GM13976 (cell line): ENCODE measurements at regions not wholly inside any gene's neighbourhood (a gene's known extent, or its start where the extent isn't known, plus 50 kb on each side); places are given as distances from the start of the nearest gene placed in this dataset.
"Not testable (repeated sequence)": the region's sequence is repeated elsewhere in the genome, so short reads cannot be mapped to it uniquely, and the experiment has no call there.

Experiments used
- DNase-seq: peaks from one replicate; pipeline ENCODE4 v3.0.0; 2012; ENCODE audit warnings: low spot score
- CTCF ChIP-seq: IDR thresholded peaks from 2 replicates; pipeline ENCODE4 v1.5.1; 2012; ENCODE audit warnings: borderline replicate concordance, mild to moderate bottlenecking; ENCODE audit not compliant: insufficient read depth; ENCODE audit errors: extremely low read depth, missing control alignments, control extremely low read depth
- in situ Hi-C: fragments of 300-500 bp; cut with MboI; formaldehyde crosslinking; loops from one replicate; pipeline ENCODE4 v1.12.0; 2022; ENCODE audit warnings: low sequenced_read_pairs, mixed read lengths, inconsistent platforms; ENCODE audit not compliant: unreplicated experiment

- TF ChIP-seq CTCF = no peak
- no peak for DNase-seq
- in situ Hi-C loops = no loop called here
Observed at GRCh38 chr16:27638833-27639560, 89.1 kb downstream of the KATNIP start.

GRCh38 chr16:27639561-27640276, 89.8 kb downstream of the KATNIP start:
- in situ Hi-C loops = no loop called here
- DNase-seq = peak; percentile 88

GRCh38 chr16:27640277-27640600, 90.3 kb downstream of the KATNIP start:
- no peak for DNase-seq
- in situ Hi-C loops = no loop called here
- no peak for TF ChIP-seq CTCF

More at GRCh38 chr16:27639561-27640276, 89.8 kb downstream of the KATNIP start:
- TF ChIP-seq CTCF = peak; percentile 73

GRCh38 chr16:27641260-27641659, 91.3 kb downstream of the KATNIP start:
- in situ Hi-C loops = no loop called here
- no peak for DNase-seq
- no peak for TF ChIP-seq CTCF

- in situ Hi-C loops, DNase-seq: not testable (repeated sequence)
Observed at GRCh38 chr16:27641734-27642415, 91.9 kb downstream of the KATNIP start.

- in situ Hi-C loops = no loop called here
- TF ChIP-seq CTCF = peak; percentile 13
- no peak for DNase-seq
Observed at GRCh38 chr16:27642756-27643155, 92.8 kb downstream of the KATNIP start.

GRCh38 chr16:27644165-27644564, 94.2 kb downstream of the KATNIP start:
- in situ Hi-C loops = no loop called here
- DNase-seq = no peak
- TF ChIP-seq CTCF = no peak
